GM23338 (cell line): ENCODE measurements at regions not wholly inside any gene's neighbourhood (a gene's known extent, or its start where the extent isn't known, plus 50 kb on each side); places are given as distances from the start of the nearest gene placed in this dataset.

ENCODE experiments used
- ATAC-seq: fragments of 200-7000 bp; cut with Tn5 transposase; 3 replicates; pipeline ENCODE4 v1.9.1; 2020
- DNase-seq: peaks from one replicate; pipeline ENCODE4 v3.0.0-alpha.2; 2015; ENCODE audit warnings: low spot score
- H2AFZ ChIP-seq: fragments of 200-600 bp; sonication (generic); 2 replicates; pipeline ENCODE4 v1.8.0; 2016; ENCODE audit warnings: antibody characterized with exemption, mild to moderate bottlenecking, moderate library complexity
- H3F3A ChIP-seq: fragments of 200-600 bp; sonication (generic); replicated peaks from 2 replicates; pipeline ENCODE4 v1.8.0; 2017; ENCODE audit warnings: antibody characterized with exemption, mixed run types, low read depth
- H3K27ac ChIP-seq: fragments of 200-600 bp; sonication (generic); 2 replicates; pipeline ENCODE4 v1.6.1; 2016; ENCODE audit warnings: low read depth
- H3K27me3 ChIP-seq: fragments of 200-600 bp; sonication (generic); 2 replicates; pipeline ENCODE4 v1.8.0; 2016; ENCODE audit warnings: mild to moderate bottlenecking, mixed run types, moderate library complexity; ENCODE audit not compliant: insufficient read depth
- H3K36me3 ChIP-seq: fragments of 200-600 bp; sonication (generic); 2 replicates; pipeline ENCODE4 v1.8.0; 2016; ENCODE audit warnings: mild to moderate bottlenecking; ENCODE audit not compliant: insufficient read depth
- H3K4me1 ChIP-seq: fragments of 200-600 bp; sonication (generic); 2 replicates; pipeline ENCODE4 v1.8.0; 2016; ENCODE audit warnings: mild to moderate bottlenecking, moderate library complexity; ENCODE audit not compliant: insufficient read depth
- H3K4me2 ChIP-seq: fragments of 200-600 bp; sonication (generic); 2 replicates; pipeline ENCODE4 v1.7.1; 2017; ENCODE audit warnings: mixed run types
- H3K4me3 ChIP-seq: fragments of 200-600 bp; sonication (generic); 2 replicates; pipeline ENCODE4 v1.6.1; 2016; ENCODE audit warnings: mixed run types
- H3K79me2 ChIP-seq: fragments of 200-600 bp; sonication (generic); replicated peaks from 2 replicates; pipeline ENCODE4 v1.8.0; 2017; ENCODE audit warnings: mild to moderate bottlenecking; ENCODE audit not compliant: insufficient read depth
- H3K9me2 ChIP-seq: fragments of 200-600 bp; sonication (generic); 2 replicates; pipeline ENCODE4 v1.8.0; 2017; ENCODE audit not compliant: insufficient read depth
- H4K20me1 ChIP-seq: fragments of 200-600 bp; sonication (generic); replicated peaks from 2 replicates; pipeline ENCODE4 v1.8.0; 2017; ENCODE audit warnings: mild to moderate bottlenecking; ENCODE audit not compliant: insufficient read depth
- H3K27ac Mint-ChIP-seq: 2 replicates; pipeline ENCODE4 v1.8.0; 2020; ENCODE audit warnings: inconsistent platforms, mild to moderate bottlenecking, moderate library complexity, mixed read lengths
- H3K27me3 Mint-ChIP-seq: 3 replicates; pipeline ENCODE4 v1.8.0; 2022; ENCODE audit warnings: low read depth, mild to moderate bottlenecking, moderate library complexity, mixed read lengths, inconsistent platforms; ENCODE audit not compliant: insufficient read depth, poor library complexity
- H3K36me3 Mint-ChIP-seq: 3 replicates; pipeline ENCODE4 v1.8.0; 2021; ENCODE audit warnings: low read depth, mild to moderate bottlenecking, inconsistent platforms, moderate library complexity, mixed read lengths
- H3K4me1 Mint-ChIP-seq: 3 replicates; pipeline ENCODE4 v1.8.0; 2020; ENCODE audit warnings: mild to moderate bottlenecking, inconsistent platforms, mixed read lengths
- H3K4me3 Mint-ChIP-seq: 3 replicates; pipeline ENCODE4 v1.8.0; 2021; ENCODE audit warnings: moderate library complexity, mild to moderate bottlenecking, inconsistent platforms, mixed read lengths
- H3K9me3 Mint-ChIP-seq: 3 replicates; pipeline ENCODE4 v1.8.0; 2020; ENCODE audit warnings: moderate library complexity, mild to moderate bottlenecking, inconsistent platforms, mixed read lengths
- CREB1 ChIP-seq: fragments of 250-450 bp; sonication (Bioruptor Pico); IDR thresholded peaks from 2 replicates; pipeline ENCODE4 v1.5.0; 2020; ENCODE audit warnings: low read depth, mild to moderate bottlenecking, moderate library complexity
- JUNB ChIP-seq: IDR thresholded peaks from one replicate; pipeline ENCODE4 v1.6.1; 2016; ENCODE audit warnings: antibody characterized with exemption; ENCODE audit not compliant: unreplicated experiment
- POLR2AphosphoS5 ChIP-seq: IDR thresholded peaks from 2 replicates; pipeline ENCODE4 v1.6.1; 2016; ENCODE audit warnings: antibody characterized with exemption, low read depth
- ZNF462 ChIP-seq: fragments of 250-450 bp; sonication (Bioruptor Pico); IDR thresholded peaks from 2 replicates; pipeline ENCODE4 v1.5.0; 2020; ENCODE audit warnings: mild to moderate bottlenecking, moderate library complexity
- TF ChIP-seq, protein P1 (sequence below), 2 experiments: fragments of 200-600 bp in 1 of 2; sonication (generic) in 1 of 2; conservative IDR thresholded peaks; 2 replicates each; pipeline versions ENCODE4 v1.5.1 to v1.6.1; 2016 to 2017; ENCODE audit warnings: antibody characterized with exemption in 2 of 2, low read depth in 2 of 2, mild to moderate bottlenecking in 2 of 2, moderate library complexity in 1 of 2

DNA sequence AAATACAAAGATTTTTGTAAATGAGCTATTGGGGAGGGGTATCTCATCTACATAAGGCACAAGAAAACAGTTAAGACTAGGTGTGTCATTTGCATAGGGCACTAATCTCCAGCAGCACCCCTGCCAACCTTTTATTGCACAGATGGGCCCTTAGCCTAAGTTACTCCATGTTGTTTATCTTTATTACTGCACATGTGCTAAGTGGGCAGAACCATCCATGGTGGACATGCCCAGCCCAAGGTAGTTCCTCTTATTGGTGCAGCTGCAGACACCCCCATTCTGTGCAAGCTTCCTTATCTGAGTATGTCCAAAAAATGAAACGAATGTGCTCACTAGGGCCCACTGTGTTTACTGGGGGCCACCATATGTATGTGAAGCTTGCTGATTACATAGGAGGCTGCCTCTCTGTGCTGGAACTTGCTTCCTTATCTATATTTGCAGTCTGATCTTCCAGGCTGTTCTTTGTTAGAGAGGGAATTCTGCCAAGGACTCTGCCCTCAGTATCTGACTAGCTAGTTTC, 77.3 kb upstream of the NEK7 start (continued):
- TF ChIP-seq ZNF462 (CRISPR knock-in tag) (no peak), CREB1 (CRISPR knock-in tag) (no peak), JUNB (no peak), POLR2AphosphoS5 (no peak)
- TF ChIP-seq, protein P1, sequence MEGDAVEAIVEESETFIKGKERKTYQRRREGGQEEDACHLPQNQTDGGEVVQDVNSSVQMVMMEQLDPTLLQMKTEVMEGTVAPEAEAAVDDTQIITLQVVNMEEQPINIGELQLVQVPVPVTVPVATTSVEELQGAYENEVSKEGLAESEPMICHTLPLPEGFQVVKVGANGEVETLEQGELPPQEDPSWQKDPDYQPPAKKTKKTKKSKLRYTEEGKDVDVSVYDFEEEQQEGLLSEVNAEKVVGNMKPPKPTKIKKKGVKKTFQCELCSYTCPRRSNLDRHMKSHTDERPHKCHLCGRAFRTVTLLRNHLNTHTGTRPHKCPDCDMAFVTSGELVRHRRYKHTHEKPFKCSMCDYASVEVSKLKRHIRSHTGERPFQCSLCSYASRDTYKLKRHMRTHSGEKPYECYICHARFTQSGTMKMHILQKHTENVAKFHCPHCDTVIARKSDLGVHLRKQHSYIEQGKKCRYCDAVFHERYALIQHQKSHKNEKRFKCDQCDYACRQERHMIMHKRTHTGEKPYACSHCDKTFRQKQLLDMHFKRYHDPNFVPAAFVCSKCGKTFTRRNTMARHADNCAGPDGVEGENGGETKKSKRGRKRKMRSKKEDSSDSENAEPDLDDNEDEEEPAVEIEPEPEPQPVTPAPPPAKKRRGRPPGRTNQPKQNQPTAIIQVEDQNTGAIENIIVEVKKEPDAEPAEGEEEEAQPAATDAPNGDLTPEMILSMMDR (conservative IDR thresholded peaks at IDR 0.05; ENCODE audit: low read depth in 2 of 2), result no peak

DNA sequence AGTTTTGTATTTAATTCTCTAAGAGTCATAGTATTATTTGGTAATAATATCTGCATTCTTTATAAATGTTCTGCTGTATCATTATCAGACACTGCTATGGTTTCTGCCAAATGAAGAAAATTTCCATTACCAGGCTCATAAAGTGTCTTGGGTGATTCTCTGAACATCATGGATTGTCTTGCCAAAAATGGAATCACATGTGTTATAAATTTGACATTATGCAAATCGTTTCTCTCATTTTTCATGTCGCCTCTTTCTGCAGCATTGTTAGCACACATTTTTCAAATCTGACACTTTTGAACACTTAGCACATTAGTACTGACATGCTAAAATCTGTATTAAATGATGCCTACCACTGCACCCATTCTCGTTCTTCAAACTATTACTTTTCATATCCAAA, 74.2 kb upstream of the NEK7 start:
- H3K36me3 ChIP-seq, result no peaks in the 10 kb centered on the region
- H3K27me3 Mint-ChIP-seq, result no peaks in the 10 kb centered on the region
- H3K9me3 Mint-ChIP-seq, result 0 out of 3 replicates have a peak, but pooled peaks cover 4% of the 10 kb centered on the region
- H3K27ac Mint-ChIP-seq, result no peak overlapping the region
- H3K4me2 ChIP-seq, result no peak overlapping the region
- no peaks in the 10 kb centered on the region for H3K27me3 ChIP-seq
- H2AFZ ChIP-seq, result no peak overlapping the region
- no peaks in the 10 kb centered on the region for H3F3A ChIP-seq
- H3K79me2 ChIP-seq, result no peaks in the 10 kb centered on the region
- ATAC-seq, result no peak
- H3K36me3 Mint-ChIP-seq, result 0 out of 3 replicates have a peak, but pooled peaks cover 4% of the 10 kb centered on the region
- no peak overlapping the region for H3K27ac ChIP-seq
- no peak overlapping the region for H3K4me3 ChIP-seq
- H3K4me1 ChIP-seq, result peaks cover 9% of the 10 kb centered on the region; the same call in 1 of the 2 replicates
- no peaks in the 10 kb centered on the region for H3K9me2 ChIP-seq
- H3K4me1 Mint-ChIP-seq, result peaks cover 4% of the 10 kb centered on the region; the same call in 2 of the 3 replicates
- no peak for DNase-seq
- H4K20me1 ChIP-seq, result no peaks in the 10 kb centered on the region
- H3K4me3 Mint-ChIP-seq, result no peak overlapping the region
- TF ChIP-seq, protein P1 (conservative IDR thresholded peaks at IDR 0.05; ENCODE audit: low read depth in 2 of 2), result no peak
- no peak for TF ChIP-seq JUNB
